ENCODE measurements at regions not wholly inside any gene's neighbourhood (a gene's known extent, or its start where the extent isn't known, plus 50 kb on each side); places are given as distances from the start of the nearest gene placed in this dataset.
"Not testable (repeated sequence)": the region's sequence is repeated elsewhere in the genome, so short reads cannot be mapped to it uniquely, and the experiment has no call there.

DNA sequence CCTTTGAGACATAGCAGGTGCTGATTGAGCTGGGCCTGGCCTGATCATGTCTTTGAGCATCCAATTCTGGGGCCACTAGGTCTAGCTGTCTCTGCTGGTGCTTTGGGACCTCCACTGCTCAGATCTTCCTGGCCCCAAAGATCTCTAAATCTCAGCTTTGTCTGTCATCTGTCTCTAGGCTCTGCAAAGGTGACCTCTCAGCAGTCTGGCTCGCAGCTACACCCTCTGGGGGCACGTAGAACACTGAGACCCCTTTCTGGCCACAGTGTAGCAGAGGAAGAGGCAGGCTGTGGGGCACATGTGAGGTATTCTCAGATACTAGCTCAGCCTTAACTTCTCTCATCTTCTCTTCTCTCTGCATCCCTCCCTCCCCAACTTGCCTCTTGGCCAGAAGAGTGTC is 298.1 kb upstream of the PLGLB1 start:
- DNase-seq = not testable (repeated sequence)

DNA sequence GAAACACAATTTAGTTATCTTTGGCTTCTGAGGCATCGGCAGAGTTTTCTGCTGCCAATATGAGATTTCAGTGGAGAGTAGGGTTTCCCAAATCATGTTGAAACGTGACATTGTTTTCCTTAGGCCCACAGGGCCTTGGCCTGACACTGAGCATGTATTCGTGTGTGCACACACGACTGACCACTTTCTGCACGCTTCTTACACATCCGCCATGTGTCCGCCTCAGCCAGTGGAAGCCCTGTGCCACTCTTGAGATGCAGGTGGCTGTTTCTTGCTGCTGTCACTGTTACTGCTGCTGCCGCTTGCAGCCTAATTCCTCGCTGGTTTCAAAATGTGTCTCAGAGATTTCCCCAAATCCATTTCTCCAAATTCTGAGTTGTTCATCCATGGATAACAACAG is 299.6 kb upstream of the PLGLB1 start:
- DNase-seq = not testable (repeated sequence)

DNA sequence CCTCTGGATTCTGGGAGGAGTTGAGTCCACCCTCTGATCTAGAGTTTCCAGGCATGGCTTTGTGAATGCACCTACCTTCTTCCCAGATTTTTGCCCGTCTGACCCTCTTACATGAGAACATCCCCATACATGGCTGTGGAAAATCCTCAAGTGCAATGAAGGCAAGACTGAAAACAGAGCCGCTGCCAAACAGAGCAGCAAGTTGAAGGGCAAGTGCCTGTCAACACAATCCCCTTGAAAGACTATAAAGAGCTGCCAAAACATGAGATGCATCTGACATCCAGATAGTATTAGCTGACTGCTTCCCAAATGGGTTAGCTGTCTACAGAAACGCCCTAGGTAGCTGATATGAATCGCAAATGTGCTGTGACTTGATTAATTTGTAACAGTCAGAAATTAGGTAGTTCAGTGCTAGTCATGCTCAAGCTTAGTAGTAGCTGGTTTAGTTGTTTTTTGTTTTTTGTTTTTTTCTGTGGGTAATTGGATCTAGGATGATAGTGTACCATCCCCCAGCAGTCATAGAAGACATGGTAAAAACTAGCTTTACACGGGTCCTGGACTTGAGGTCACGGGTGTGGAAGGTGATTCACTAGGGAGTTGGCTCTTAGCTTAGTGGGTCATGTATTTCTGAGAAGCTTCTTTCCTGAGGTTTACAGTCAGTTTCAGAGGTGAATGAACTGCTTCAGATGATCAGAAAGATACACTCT is 302.8 kb upstream of the PLGLB1 start:
- DNase-seq = not testable (repeated sequence)

DNA sequence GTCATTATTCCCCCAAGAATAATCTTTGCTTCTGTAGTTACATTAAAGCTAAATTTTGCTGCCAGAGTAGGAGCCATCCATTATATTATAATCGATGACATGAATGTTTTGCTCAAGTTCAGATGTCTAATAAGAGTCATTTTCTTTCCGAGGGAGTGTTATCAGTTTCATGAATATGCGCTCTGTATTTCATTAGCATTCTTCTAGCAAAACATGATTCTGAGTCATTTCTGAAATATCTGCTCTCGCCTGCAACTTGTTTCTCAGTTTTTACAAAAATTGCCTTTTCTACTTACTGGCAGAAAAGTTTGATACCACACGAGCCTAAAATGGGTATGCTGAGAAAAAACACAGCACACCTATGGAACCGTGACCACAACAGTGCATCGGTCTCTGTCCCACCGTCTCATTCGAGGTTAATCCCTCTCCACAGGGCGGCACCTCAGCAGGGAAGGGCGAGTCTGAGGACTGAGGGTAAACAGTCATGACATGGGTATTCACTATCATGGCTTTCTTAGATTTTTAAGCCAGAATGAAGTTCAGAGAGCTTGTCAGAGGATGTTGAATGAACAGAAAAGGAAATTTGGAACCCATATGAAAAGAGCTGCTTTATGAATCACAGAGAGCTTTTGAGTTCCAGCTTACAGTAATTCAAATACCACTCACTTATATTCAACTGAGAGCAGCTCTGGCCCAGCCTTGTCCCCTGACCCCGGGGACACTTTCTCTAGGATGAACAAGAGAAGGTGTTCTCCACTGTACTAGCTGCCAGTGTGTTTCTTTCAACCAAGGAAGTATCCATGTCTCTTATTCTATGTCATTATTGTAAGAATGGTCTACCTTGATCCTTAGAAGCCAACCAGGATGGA is 303.6 kb upstream of the PLGLB1 start:
- not testable (repeated sequence) for DNase-seq

DNA sequence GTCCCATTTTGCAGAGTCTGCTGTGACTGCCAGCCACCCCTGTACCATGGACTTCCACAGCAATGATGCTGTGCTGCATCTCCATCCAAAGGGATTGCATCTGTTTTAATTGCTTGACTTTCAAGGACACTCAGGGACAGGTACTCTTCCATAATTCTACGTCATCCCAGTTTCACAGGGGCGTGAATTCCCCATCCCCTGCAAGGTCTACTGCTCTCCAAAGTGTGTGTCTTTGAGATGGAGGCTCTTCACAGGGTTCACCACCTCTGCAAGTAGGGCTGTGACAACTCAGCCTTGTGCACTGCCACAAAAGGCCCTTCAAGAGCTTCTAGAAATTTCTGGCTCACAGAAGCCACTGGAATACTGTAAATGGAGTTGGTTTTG is 304.3 kb upstream of the PLGLB1 start:
- DNase-seq = not testable (repeated sequence)

DNA sequence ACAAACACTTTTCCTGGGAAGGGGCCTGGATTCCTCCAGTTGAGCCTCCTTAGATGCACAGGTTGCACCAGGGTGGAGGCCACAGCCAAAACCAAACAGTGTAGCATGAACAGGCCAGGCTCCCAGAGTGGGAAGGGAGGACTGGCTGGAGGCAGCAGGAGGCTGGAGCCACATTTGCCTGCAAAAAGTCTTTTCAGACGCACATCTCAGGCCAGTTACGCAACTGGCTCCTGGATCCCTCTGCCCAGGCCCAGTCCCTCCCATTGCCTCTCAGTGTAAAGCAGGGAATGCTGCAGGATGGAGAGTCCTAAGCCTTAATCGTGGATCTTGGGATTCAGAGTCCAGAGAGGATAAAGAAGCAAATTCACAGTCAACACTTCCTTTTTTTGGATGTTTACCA is 305.1 kb upstream of the PLGLB1 start:
- not testable (repeated sequence) for DNase-seq

DNA sequence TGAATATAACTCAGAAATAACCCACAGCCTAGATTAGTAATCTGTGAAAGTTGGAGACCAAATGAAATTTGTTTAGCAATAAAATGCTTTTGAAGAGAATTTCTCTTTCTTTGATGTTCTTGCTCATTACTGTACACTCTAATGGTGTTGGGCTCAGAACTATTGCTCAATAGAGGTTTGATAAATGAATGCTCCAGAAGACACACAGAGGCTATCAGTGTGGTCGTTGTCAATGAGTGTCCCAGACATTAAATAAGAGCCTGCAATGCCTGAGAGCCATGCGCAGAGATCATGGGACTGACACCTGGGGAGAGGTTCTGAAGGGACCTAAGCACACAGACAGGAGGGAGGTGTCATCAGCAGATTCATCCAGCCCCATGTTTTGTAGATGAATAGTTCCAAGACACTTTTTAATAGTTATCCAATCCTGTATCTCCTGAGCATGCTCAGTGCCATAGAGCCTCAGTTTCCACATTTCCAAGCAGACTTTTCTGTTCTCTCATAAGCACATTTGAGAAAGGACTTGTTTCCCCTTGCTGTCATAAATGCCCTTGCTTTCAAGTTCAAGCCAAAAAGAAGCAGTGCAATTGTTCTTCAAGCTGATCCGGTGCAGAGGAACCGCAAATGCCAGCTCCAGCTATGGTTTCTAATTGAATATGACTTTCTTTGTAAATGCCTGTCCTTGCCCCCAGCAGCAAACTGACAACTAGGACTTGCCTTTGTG is 306.2 kb upstream of the PLGLB1 start:
- not testable (repeated sequence) for DNase-seq

DNA sequence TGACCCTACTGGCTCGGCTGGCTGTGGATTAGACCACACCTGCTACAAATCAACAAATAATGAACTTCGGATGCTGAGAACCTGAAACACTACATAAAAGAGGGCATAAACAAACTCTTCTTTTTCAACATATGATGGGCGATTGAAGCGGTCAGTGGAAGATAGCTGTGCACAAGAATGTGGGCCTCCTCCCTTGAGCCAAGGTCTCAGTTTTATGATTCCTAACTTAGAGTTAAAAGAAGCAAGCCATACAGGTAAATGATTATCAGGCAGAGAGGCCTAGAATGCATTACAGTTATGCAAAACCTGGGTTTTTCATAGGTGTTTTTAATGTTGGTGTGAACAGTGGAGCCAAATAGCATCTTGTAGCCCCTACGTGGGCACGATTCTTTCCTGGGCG is 307.9 kb upstream of the PLGLB1 start:
- DNase-seq = not testable (repeated sequence)

DNA sequence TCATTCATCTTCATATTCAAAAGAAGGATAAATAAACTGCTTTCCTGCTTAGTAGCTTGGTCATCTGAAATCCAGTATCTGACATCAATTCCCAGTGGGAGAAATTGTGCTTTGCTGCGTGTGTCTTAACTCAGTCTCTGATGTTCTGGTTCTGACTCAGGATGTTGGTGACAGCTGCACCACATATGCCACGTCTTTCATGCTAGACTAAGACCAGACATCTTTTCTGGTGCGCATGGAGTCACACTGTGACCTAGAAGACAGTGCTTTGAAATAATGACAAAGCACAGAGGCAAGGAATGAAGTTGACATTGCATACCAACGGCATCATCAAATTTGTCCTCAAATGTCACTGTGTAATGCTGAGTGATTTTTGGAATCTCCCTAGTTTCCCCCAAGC is 308.8 kb upstream of the PLGLB1 start:
- DNase-seq = not testable (repeated sequence)

DNA sequence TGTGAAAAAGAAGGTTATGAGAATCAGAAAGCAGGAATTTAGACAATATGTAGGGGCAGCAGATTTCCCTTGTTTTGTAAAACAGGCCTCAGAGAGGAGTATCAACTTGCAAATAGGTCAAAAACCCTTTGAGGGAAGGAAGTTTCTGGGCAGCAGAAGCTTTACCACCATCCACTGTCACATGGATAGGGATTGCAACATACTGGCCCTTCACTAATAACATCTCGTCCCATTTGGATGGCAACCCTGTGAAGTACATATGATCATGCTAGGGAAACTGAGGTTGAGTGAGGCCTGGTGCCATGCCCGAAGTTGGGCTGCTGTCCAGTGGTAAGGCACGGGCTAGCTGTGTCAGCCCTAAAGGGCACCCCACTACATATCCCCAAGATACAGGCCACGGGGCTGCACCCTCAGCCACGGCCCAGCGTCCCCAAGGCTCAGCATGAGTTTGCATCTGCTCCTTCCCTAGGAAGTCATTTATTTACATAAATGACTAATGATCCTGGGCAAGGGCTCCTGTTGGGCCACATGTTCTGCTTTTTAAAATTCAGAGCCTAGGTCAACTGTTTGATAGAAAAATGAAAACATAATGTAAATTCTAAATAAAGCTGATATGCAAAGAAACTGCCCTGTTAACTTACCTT is 310.4 kb upstream of the PLGLB1 start:
- DNase-seq = not testable (repeated sequence)

DNA sequence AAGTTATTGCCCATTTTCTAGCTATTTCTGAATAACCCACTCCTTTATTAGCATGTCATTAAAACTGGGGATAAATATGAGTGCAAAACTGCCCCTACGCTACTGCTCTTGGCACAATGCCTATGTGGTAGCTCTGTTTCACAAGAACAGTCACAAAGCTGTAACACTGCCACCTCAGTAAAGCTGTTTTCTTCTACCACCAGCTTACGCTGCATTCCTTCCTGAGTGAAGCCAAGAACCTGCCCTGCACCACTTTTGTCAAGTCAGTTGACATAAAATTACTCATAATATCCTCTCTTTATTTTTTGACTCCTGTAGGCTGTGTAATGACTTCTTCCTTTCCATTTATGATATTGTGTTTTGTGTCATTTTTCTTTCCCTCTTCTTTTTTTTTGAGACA is 313.2 kb upstream of the PLGLB1 start:
- DNase-seq = not testable (repeated sequence)

DNA sequence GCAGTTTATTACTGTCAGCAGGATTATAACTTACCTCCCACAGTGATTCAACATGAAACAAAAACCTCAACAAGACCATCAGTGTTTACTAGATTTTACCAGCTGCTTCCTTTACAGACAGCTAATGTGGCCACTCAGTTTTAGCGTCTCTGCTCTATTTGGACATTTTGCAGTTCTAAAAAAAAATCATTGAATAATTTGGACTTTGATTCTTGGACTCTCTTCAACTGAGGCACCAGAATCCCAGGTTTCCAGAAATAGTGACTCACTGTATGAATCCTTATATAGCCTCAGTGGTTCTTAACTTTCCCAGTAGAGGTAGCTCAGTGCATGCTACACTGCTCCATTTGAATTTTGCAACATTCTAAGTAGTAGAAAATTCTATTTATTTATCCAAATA is 317.4 kb upstream of the PLGLB1 start:
- DNase-seq = not testable (repeated sequence)

DNA sequence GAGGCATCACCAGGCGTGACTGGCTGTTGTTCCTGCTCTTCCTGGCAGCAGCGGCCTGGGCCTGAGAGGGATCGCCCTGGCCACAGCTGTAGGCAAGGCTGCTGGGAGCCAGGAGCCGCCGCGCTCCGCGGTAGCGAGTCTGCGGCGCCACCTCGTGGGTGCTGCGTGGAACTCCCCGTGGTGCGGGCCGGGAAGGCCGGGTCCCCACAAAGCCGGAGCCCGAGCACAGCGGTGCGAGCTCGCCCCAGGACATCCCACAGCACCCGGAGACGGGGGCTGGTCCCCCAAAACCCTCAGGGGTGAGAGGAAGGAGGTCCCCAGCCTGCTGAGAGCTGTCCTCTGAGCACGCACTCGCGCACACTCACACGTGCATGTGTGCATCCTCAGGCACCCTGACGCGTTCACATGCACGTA is 320.0 kb upstream of the PLGLB1 start:
- DNase-seq = not testable (repeated sequence)

DNA sequence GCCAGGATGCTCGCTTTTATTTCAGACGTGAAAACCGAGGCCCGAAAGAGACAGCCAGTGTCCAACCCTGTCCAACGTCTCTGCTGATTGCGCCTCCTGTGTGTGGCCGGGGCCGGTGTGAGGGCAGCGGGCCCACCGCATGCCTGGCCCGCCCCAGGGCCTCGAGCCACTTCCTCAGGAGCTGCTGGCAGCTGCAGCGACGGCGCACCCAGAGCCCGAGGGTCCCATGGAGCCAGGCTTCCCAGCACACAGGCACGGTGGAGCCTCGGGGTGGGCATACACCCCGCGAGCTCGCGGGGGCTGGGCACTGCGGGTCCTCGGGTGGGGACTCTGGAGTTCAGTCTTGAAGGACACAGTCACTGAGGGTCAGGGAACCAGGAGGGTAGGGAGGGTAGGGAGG is 320.5 kb upstream of the PLGLB1 start:
- not testable (repeated sequence) for DNase-seq

DNA sequence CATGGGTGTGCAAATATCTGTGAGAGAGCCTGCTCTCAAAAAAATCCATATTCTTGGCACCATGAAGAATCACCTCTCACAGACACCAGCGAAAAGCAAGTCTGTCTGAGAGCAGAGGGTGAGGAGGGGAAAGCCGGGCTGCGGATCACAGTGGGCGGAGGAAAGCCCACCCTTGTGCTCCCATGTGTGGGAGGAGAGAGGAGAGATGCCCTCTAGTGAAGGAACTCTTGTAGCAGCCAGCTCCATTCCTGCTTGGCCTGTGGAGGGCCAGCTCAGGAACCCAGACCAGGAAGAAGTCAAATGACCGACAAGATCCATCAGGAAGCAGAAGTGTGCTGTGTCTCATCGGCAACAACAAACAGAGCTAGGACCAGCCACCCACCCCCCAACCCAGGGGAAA is 321.7 kb upstream of the PLGLB1 start:
- DNase-seq = not testable (repeated sequence)

DNA sequence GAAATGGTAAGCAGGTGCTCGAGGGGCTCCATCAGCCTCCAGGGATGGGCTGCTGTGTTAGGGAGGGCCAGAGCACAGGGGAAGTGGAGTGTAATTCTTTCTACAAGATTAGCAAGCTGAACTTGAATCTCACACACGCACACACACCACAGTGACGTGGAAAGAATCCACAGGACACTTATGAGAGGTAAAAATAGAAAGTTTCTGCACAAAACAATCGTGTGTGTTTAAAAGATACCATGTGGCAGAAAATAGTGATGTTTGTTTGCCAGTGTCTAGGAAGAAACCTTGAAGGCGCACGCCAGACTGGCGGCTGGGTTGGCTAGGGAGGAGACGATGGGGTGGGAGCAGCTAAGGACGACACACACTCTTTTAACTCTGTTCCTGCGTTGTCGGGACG is 323.6 kb upstream of the PLGLB1 start:
- DNase-seq = not testable (repeated sequence)

DNA sequence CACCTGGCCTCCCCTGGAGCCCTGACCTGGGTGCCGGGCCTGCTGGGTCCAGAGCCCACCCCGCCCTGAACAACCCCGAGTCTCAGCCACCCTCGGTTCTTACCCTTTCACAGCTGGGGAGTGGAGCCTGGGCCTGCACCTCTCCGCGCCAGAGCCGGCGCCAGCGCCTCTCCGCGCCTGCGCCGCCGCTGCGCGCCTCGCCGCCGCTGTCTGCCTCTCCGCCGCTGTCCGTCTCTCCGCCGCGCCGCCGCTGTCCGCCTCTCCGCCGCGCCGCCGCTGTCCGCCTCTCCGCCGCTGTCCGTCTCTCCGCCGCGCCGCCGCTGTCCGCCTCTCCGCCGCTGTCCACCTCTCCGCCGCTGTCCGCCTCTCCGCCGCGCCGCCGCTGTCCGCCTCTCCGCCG is 326.9 kb upstream of the PLGLB1 start:
- DNase-seq = not testable (repeated sequence)

DNA sequence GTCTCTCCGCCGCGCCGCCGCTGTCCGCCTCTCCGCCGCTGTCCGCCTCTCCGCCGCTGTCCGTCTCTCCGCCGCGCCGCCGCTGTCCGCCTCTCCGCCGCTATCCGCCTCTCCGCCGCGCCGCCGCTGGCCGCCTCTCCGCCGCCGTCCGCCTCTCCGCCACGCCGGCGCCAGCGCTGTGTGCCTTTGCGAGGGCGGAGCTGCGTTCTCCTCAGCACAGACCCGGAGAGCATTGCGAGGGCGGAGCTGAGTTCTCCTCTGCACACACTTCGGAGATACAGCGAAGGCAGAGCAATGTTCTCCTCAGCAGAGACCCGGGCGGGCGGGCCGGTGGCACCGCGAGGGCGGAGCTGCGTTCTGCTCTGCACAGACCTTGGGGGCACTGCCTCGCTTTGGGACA is 327.4 kb upstream of the PLGLB1 start:
- DNase-seq = not testable (repeated sequence)

DNA sequence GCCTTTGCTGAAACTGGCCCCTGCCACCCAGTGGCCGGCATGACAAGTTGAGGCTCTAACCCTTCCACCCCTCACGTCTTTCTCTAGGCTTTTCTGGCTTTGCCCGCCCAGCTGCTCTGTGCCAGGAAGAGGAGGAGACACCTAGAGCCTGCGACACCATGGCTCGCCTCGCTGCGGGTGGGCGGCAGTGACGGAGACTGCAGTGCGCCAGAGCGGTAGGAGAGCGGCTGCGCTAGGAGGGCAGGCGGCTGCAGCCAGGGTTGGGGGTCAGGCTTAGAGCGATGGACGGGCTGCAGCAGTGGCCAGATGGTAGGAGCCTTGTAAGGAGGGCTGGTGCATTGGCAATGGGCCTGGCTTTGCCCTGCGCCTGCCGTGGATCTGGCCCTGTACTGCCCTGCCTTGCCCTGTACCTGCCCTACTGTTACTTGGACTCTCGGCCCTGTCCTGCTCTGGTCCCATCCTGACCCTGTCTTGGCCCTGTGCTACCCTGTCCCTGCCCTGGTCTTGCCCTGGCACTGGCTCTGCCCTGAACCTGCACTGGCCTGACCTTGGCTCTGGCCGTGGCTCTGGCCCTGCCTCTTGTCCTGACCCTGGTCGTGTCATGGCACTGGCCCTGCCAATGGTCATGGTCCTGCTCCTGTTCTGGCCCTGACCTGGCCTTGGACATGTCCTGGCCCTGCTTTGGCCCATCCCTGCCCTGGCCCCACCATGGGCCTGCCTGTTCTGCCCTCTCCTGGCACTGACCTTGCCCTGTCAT is 330.7 kb upstream of the PLGLB1 start:
- DNase-seq = not testable (repeated sequence)

DNA sequence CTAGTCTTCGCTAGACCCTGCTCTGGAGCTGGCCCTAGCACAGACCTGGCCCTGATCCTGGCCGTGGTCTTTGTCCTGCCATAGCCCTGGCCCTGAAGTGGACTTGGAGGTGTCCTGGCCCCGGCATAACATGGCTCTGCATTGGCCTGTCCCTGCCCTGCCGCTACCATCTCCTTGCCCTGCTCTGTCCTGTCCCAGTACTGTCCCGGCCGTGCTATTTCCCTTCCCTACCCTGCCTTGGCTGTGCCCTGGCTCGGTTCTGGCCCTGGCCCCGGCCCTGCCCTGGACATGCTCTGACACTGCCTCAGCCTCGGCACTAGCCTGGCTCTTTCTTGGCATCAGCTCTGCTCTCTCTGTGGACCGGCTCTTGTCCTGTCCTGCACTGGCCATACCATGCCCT is 331.8 kb upstream of the PLGLB1 start:
- not testable (repeated sequence) for DNase-seq

DNA sequence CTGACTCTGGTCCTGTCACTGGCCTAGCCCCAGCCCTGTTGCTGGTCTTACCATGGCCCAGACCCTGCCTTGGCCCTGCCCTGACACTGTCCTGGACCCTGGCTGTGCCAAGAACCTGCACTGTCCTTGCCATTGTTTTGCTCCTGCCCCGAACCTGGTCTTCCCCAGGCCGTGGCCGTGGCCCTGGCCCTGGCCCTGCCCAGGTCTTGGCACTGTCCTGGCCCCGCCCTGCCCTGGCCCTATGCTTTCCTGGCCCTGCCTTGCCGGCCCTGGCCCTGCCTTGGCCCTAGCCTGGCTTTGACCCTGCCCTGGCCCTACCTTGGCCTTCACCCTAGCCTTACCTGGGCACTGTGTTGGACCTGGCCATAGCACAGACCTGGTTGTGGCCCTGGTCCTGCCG is 332.5 kb upstream of the PLGLB1 start:
- not testable (repeated sequence) for DNase-seq

DNA sequence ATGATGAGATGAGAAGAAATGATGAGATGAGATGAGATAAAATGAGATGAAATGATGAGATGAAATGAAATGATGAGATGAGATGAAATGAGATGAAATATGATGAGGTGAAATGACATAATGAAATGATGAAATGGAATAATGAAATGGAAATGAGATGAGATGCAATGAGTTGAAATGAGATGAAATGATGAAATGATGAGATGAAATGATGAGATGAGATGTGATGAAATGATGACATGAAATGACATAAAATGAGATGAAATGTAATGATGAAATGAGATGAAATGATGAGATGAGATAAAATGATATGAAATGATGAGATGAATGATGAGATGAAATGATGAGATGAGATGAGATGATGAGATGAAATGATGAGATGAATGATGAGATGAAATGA is 338.6 kb upstream of the PLGLB1 start:
- not testable (repeated sequence) for DNase-seq

All from COR-L47 (cell line).